ENCODE measurements at regions not wholly inside any gene's neighbourhood (a gene's known extent, or its start where the extent isn't known, plus 50 kb on each side); places are given as distances from the start of the nearest gene placed in this dataset.

DNA sequence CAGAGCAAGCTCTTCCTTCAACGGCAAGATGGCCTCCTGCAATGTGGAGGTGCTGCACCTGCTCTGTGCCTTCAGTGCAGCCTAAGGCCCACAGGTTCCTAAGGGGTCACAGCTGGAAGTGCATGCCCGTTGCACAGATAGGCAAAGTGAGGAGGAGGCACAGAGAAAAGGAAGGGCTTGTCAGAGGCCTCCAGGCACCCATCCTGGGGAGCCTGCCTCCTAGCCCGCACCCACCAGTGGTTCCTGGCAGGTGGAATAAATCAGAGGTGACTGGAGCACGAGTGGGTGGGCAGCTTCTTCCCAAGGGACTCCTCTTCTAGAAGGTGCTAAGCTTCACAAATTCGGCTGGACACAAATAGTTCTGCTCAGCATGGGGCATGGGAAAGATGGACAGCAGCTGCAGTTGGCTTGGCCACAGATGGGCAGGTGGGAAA is 52.8 kb upstream of the STXBP1 start:
- in situ Hi-C loops (cut with MboI) (no loop called here), intact Hi-C loops (cut with micrococcal nuclease) (no loop called here)
- WGBS (ENCODE audit: insufficient coverage, low coverage, missing lambda C conversion rate) = 89% methylated on average over 4 of the region's 5 CpGs
- FAIRE-seq (no peak), ATAC-seq (no peak), DNase-seq (ENCODE audit: extremely low read depth in 1 of 4, low spot score in 3 of 4) (no peak)
- H3K36me3 ChIP-seq (ENCODE audit: control insufficient read depth, insufficient read depth, low read length) = peaks cover 70% of the 10 kb centered on the region; the same call in 2 of the 3 replicates
- no peaks in the 10 kb centered on the region for H3K27me3 ChIP-seq (ENCODE audit: control insufficient read depth in 2 of 2, insufficient read depth in 2 of 2, low read length in 2 of 2)
- POLR2A ChIA-PET = interaction anchor here (0.8 to 1.8 kb wide), 3 partner anchors 11 to 195 kb away, joined by 3 to 6 read pairs (median 4); no protein-coding TSS in a partner anchor
- TF ChIP-seq BRCA1 (IDR thresholded peaks at IDR 0.05) (no peak), BRCA1 (CRISPR knock-in tag; IDR thresholded peaks at IDR 0.05) (0 out of 2 replicates have a peak, but pooled peaks have one; percentile 4), PTBP1 (IDR thresholded peaks at IDR 0.05; ENCODE audit: low read depth, low read length) (no peak), BCOR (IDR thresholded peaks at IDR 0.05) (peak; percentile 22; the same call in 1 of the 2 replicates)
- peak overlapping the region in 1 of 2 experiments; percentile 39; a peak in 1 of 4 replicates for H3K9ac ChIP-seq (ENCODE audit: insufficient read depth in 1 of 2, low read depth in 2 of 2, low read length in 2 of 2)
- no peak overlapping the region for H3K4me3 ChIP-seq
- H3K4me2 ChIP-seq (ENCODE audit: insufficient read depth, low read length) = no peak overlapping the region
- no peaks in the 10 kb centered on the region for H3K9me3 ChIP-seq (replicated peaks; ENCODE audit: control insufficient read depth, insufficient read depth, low read depth, low read length)
- CTCF ChIA-PET (ENCODE audit: low intra/inter-chr PET ratio) = no interaction called here
- H2AFZ ChIP-seq (ENCODE audit: low read depth, low read length) = no peak overlapping the region
- H3K4me1 ChIP-seq (replicated peaks in 1 of 2; ENCODE audit: control insufficient read depth in 2 of 2, insufficient read depth in 2 of 2, low read length in 2 of 2) = peaks cover 54 to 55% of the 10 kb centered on the region in 2 experiments
- H3K79me2 ChIP-seq (ENCODE audit: control insufficient read depth, insufficient read depth, low read length) = peaks cover 90% of the 10 kb centered on the region
- no TSS peak for BruUV-seq (replicated peaks)
- peaks cover 20% of the 10 kb centered on the region for H4K20me1 ChIP-seq (replicated peaks; ENCODE audit: control insufficient read depth, insufficient read depth, low read length)
- no peak overlapping the region for H3K27ac ChIP-seq (ENCODE audit: extremely low read depth, low read depth, low read length)
- H3K9me1 ChIP-seq (ENCODE audit: control insufficient read depth, insufficient read depth, low read length) = no peaks in the 10 kb centered on the region

DNA sequence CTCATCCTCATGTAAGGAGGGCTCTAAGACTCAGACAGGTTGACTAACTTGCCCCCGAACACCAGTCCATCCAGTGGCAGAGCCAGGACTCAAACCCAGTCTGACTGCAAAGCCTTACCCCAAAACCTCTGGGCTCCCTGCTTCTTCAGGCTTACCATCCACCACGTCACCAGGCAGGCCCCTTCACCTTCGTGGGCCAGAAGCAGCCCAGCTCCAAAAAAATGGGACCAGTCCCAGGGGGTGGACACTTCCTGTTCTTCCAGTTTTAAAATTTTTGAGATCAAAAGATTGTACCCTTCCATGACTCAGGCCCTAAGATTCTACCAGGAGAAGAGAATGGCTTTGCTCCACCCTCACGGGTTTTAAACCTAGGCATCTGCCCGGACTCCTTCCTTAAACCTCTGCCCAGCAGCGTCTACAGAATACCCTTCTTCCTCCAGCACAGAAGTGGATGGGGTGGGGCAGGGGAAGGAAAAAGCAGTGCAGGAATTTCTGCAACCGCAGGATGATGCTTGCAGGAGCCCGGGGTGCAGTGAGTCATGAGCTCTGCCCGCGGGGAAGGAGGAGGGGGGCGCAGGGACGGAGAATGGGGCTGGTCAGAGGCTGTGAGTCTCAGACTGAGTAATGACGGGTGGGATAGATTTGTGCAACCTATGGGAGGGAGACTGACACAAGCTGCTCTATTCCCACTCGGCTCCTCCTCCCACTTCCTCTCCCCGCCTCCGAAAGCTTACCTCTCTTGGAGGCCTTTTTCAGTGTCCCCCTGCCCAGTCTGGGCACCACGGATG is 50.4 kb upstream of the STXBP1 start:
- 15% methylated on average over 15 of the region's 17 CpGs for WGBS (ENCODE audit: insufficient coverage, low coverage, missing lambda C conversion rate)
- H3K79me2 ChIP-seq (ENCODE audit: control insufficient read depth, insufficient read depth, low read length) = peaks cover 89% of the 10 kb centered on the region
- intact Hi-C loops (cut with micrococcal nuclease) (no loop called here), in situ Hi-C loops (cut with MboI) (no loop called here)
- no peak overlapping the region; the same call in 1 of the 2 replicates for H3K4me3 ChIP-seq
- H3K9ac ChIP-seq (ENCODE audit: insufficient read depth in 1 of 2, low read depth in 2 of 2, low read length in 2 of 2) = peak overlapping the region; percentile 17 to 70; a peak in 2 of 4 replicates
- peak; percentile 75 to 85 (median 80) for DNase-seq (ENCODE audit: extremely low read depth in 1 of 4, low spot score in 3 of 4)
- H3K9me1 ChIP-seq (ENCODE audit: control insufficient read depth, insufficient read depth, low read length) = no peaks in the 10 kb centered on the region
- peaks cover 72% of the 10 kb centered on the region; the same call in 2 of the 3 replicates for H3K36me3 ChIP-seq (ENCODE audit: control insufficient read depth, insufficient read depth, low read length)
- BruUV-seq (replicated peaks) = no TSS peak
- H3K4me1 ChIP-seq (replicated peaks in 1 of 2; ENCODE audit: control insufficient read depth in 2 of 2, insufficient read depth in 2 of 2, low read length in 2 of 2) = peaks cover 37 to 50% of the 10 kb centered on the region in 2 experiments
- no peaks in the 10 kb centered on the region for H3K27me3 ChIP-seq (ENCODE audit: control insufficient read depth in 2 of 2, insufficient read depth in 2 of 2, low read length in 2 of 2)
- peak overlapping the region; percentile 56 for H3K4me2 ChIP-seq (ENCODE audit: insufficient read depth, low read length)
- peaks cover 20% of the 10 kb centered on the region for H4K20me1 ChIP-seq (replicated peaks; ENCODE audit: control insufficient read depth, insufficient read depth, low read length)
- peak; percentile 92 for ATAC-seq
- ChIA-PET CTCF (ENCODE audit: low intra/inter-chr PET ratio) (no interaction called here), POLR2A (interaction anchor here (0.6 to 2.1 kb wide), 4 partner anchors 8 to 449 kb away, joined by 3 to 10 read pairs (median 4); no protein-coding TSS in a partner anchor)
- H2AFZ ChIP-seq (ENCODE audit: low read depth, low read length) = peak overlapping the region; percentile 40; the same call in 1 of the 2 replicates
- FAIRE-seq = peak; percentile 96
- H3K27ac ChIP-seq (ENCODE audit: extremely low read depth, low read depth, low read length) = peak overlapping the region; percentile 72; the same call in 2 of the 3 replicates
- no peaks in the 10 kb centered on the region for H3K9me3 ChIP-seq (replicated peaks; ENCODE audit: control insufficient read depth, insufficient read depth, low read depth, low read length)
- TF ChIP-seq PRPF4 (IDR thresholded peaks at IDR 0.05; ENCODE audit: insufficient read depth, low read depth, low read length, poor library complexity, severe bottlenecking) = no peak
- no peak for TF ChIP-seq XRCC3 (IDR thresholded peaks at IDR 0.05)
- TF ChIP-seq DPF2 (IDR thresholded peaks at IDR 0.05) = peak; percentile 91
- no peak for TF ChIP-seq HLTF (IDR thresholded peaks at IDR 0.05)
- TF ChIP-seq, protein P1, sequence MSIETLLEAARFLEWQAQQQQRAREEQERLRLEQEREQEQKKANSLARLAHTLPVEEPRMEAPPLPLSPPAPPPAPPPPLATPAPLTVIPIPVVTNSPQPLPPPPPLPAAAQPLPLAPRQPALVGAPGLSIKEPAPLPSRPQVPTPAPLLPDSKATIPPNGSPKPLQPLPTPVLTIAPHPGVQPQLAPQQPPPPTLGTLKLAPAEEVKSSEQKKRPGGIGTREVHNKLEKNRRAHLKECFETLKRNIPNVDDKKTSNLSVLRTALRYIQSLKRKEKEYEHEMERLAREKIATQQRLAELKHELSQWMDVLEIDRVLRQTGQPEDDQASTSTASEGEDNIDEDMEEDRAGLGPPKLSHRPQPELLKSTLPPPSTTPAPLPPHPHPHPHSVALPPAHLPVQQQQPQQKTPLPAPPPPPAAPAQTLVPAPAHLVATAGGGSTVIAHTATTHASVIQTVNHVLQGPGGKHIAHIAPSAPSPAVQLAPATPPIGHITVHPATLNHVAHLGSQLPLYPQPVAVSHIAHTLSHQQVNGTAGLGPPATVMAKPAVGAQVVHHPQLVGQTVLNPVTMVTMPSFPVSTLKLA (conservative IDR thresholded peaks at IDR 0.05) = peak in 1 of 2 experiments; percentile 45; a peak in 2 of 4 replicates
- TF ChIP-seq, protein P2, sequence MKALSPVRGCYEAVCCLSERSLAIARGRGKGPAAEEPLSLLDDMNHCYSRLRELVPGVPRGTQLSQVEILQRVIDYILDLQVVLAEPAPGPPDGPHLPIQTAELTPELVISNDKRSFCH (CRISPR knock-in tag; IDR thresholded peaks at IDR 0.05) = no peak
- TF ChIP-seq, protein P2 (tag; IDR thresholded peaks at IDR 0.05) = no peak
- TF ChIP-seq ASH1L (IDR thresholded peaks at IDR 0.05; ENCODE audit: borderline replicate concordance, low read depth, partially characterized antibody) = no peak
